ENCODE measurements at regions not wholly inside any gene's neighbourhood (a gene's known extent, or its start where the extent isn't known, plus 50 kb on each side); places are given as distances from the start of the nearest gene placed in this dataset.

DNA sequence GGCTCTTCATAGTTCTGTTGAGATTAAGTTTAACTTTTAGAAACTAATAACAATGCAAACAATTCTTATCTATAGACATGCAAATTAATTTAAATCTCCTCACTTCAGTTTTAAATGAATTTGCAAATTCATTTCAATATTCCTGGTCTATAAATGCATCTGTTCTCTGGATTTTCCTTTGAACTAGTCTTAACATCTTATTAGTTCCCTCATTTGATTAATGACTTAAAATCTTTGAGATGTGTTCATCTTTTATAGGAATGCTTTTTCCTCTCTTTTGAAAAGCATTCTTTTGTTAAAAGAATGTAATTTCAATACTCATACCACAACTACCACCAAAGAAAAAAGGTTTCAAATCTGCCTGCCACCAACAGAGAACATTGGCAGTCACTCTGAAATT is 169.4 kb downstream of the RASEF start:
- DNase-seq (ENCODE audit: low read depth, low spot score): no peak
- TF ChIP-seq, protein P1, sequence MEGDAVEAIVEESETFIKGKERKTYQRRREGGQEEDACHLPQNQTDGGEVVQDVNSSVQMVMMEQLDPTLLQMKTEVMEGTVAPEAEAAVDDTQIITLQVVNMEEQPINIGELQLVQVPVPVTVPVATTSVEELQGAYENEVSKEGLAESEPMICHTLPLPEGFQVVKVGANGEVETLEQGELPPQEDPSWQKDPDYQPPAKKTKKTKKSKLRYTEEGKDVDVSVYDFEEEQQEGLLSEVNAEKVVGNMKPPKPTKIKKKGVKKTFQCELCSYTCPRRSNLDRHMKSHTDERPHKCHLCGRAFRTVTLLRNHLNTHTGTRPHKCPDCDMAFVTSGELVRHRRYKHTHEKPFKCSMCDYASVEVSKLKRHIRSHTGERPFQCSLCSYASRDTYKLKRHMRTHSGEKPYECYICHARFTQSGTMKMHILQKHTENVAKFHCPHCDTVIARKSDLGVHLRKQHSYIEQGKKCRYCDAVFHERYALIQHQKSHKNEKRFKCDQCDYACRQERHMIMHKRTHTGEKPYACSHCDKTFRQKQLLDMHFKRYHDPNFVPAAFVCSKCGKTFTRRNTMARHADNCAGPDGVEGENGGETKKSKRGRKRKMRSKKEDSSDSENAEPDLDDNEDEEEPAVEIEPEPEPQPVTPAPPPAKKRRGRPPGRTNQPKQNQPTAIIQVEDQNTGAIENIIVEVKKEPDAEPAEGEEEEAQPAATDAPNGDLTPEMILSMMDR (IDR thresholded peaks at IDR 0.05; ENCODE audit: insufficient read depth, low read length, missing control alignments): no peak
- H3K4me3 ChIP-seq (ENCODE audit: low read depth, low read length): no peak overlapping the region
- POLR2A ChIA-PET: no interaction called here
- CTCF ChIA-PET: no interaction called here

- ChIA-PET POLR2A (no interaction called here), CTCF (no interaction called here)
- TF ChIP-seq, protein P1 (IDR thresholded peaks at IDR 0.05; ENCODE audit: insufficient read depth, low read length, missing control alignments): no peak
- no peak overlapping the region for H3K4me3 ChIP-seq (ENCODE audit: low read depth, low read length)
- DNase-seq (ENCODE audit: low read depth, low spot score): no peak
Observed at GRCh38 chr9:82894548-82894947, 168.4 kb downstream of the RASEF start.

- H3K4me3 ChIP-seq (ENCODE audit: low read depth, low read length): no peak overlapping the region
- DNase-seq (ENCODE audit: low read depth, low spot score): no peak
- ChIA-PET CTCF (no interaction called here), POLR2A (no interaction called here)
- TF ChIP-seq, protein P1 (IDR thresholded peaks at IDR 0.05; ENCODE audit: insufficient read depth, low read length, missing control alignments): no peak
Observed at GRCh38 chr9:82894961-82895821, 167.8 kb downstream of the RASEF start.

DNA sequence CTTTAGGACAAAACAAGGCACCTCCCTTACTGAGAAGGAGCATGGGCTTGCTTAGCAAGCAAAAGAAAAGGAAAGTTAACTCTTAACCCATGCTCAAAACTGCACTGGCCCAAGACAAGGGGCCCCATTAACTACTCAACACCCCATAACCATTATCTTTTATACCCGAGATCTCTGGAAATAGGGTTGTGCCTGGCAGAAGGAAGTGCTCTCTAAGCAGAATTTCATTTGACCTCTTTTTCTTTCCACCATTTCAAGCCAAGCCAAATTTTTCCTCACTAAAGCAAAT is 167.2 kb downstream of the RASEF start:
- ChIA-PET POLR2A (no interaction called here), CTCF (no interaction called here)
- TF ChIP-seq, protein P1 (IDR thresholded peaks at IDR 0.05; ENCODE audit: insufficient read depth, low read length, missing control alignments): no peak
- no peak overlapping the region for H3K4me3 ChIP-seq (ENCODE audit: low read depth, low read length)
- no peak for DNase-seq (ENCODE audit: low read depth, low spot score)

DNA sequence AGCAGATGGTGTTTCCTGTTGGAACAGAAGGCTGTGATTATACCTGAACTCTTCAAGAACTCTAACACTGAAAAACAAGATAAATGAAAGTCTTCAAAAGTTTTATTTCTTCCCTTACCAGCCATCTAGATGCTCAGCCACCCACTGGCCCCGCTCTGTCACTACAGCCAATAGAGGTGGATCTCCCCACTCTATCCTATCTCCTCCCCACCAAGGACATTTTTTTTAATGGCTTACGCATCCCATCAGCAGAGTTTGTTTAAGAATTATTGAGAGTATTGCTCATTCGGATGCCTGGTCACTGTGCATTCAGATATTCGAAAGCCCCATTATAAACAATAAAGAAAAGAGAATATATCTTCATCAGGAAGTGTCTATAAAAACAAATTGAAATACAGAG is 159.4 kb downstream of the RASEF start:
- ChIA-PET POLR2A (no interaction called here), CTCF (no interaction called here)
- TF ChIP-seq, protein P1 (IDR thresholded peaks at IDR 0.05; ENCODE audit: insufficient read depth, low read length, missing control alignments): no peak
- no peak overlapping the region for H3K4me3 ChIP-seq (ENCODE audit: low read depth, low read length)
- no peak for DNase-seq (ENCODE audit: low read depth, low spot score)

DNA sequence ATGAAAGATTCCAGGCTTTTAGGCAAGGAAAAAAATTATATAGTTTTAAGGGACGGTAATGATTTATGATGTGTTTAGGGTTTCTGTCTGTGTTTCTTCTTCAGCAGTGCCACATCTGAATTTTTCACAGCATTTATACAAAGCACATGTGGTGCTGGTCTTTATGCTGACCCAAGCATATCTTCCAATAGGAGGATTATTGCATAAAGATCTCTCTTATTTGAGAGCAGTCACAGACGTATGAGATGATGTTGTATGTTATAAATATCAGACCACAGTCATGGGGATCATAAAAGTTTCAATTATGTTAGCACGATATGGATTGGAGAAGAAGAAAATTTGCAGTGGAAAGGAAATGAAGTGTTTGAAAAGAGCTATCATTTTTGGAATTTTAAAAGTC is 150.9 kb downstream of the RASEF start:
- ChIA-PET CTCF (no interaction called here), POLR2A (no interaction called here)
- TF ChIP-seq, protein P1 (IDR thresholded peaks at IDR 0.05; ENCODE audit: insufficient read depth, low read length, missing control alignments): no peak
- no peak for DNase-seq (ENCODE audit: low read depth, low spot score)
- no peak overlapping the region for H3K4me3 ChIP-seq (ENCODE audit: low read depth, low read length)
